NCI-H82 treated with DMSO at 0.1 percent for 48 hours (cell line): ENCODE measurements at regions not wholly inside any gene's neighbourhood (a gene's known extent, or its start where the extent isn't known, plus 50 kb on each side); places are given as distances from the start of the nearest gene placed in this dataset.
"Not testable (repeated sequence)": the region's sequence is repeated elsewhere in the genome, so short reads cannot be mapped to it uniquely, and the experiment has no call there.

Experiments
- DNase-seq: peaks from one replicate; lab custom pipeline; 2025; ENCODE audit not compliant: unreplicated experiment; lab: John Stamatoyannopoulos, UW

- not testable (repeated sequence) for DNase-seq
These were observed 249.7 kb upstream of the CYRIA start for GRCh38 chr2:16915341-16915755.

- no peak for DNase-seq
These were observed 246.1 kb upstream of the CYRIA start for GRCh38 chr2:16911746-16912145.

GRCh38 chr2:16908656-16909055 is 243.0 kb upstream of the CYRIA start:
- DNase-seq, result no peak

GRCh38 chr2:16907645-16908282 is 242.1 kb upstream of the CYRIA start:
- no peak for DNase-seq

GRCh38 chr2:16905325-16905724 is 239.7 kb upstream of the CYRIA start:
- DNase-seq, result not testable (repeated sequence)

- DNase-seq, result no peak
These were observed 234.9 kb upstream of the CYRIA start for GRCh38 chr2:16900405-16901025.

GRCh38 chr2:16899958-16900357 is 234.3 kb upstream of the CYRIA start:
- no peak for DNase-seq

- DNase-seq, result peak; percentile 86
These were observed 224.4 kb upstream of the CYRIA start for GRCh38 chr2:16890081-16890480.

GRCh38 chr2:16885027-16885426 is 219.4 kb upstream of the CYRIA start:
- no peak for DNase-seq

- no peak for DNase-seq
These were observed 217.1 kb upstream of the CYRIA start for GRCh38 chr2:16882706-16883105.

- no peak for DNase-seq
These were observed 215.5 kb upstream of the CYRIA start for GRCh38 chr2:16881122-16881521.

- DNase-seq, result no peak
These were observed 205.8 kb upstream of the CYRIA start for GRCh38 chr2:16871411-16871810.

GRCh38 chr2:16870491-16871076 is 204.9 kb upstream of the CYRIA start:
- peak; percentile 73 for DNase-seq

GRCh38 chr2:16869711-16870110 is 204.1 kb upstream of the CYRIA start:
- no peak for DNase-seq

- no peak for DNase-seq
These were observed 196.8 kb upstream of the CYRIA start for GRCh38 chr2:16862471-16862870.

GRCh38 chr2:16861530-16861929 is 195.9 kb upstream of the CYRIA start:
- no peak for DNase-seq

- DNase-seq, result no peak
These were observed 195.5 kb upstream of the CYRIA start for GRCh38 chr2:16861111-16861510.

- no peak for DNase-seq
These were observed 195.0 kb upstream of the CYRIA start for GRCh38 chr2:16860627-16861026.

- DNase-seq, result no peak
These were observed 189.5 kb upstream of the CYRIA start for GRCh38 chr2:16855183-16855582.

GRCh38 chr2:16853088-16853487 is 187.5 kb upstream of the CYRIA start:
- DNase-seq, result no peak

GRCh38 chr2:16852651-16853050 is 187.0 kb upstream of the CYRIA start:
- no peak for DNase-seq

GRCh38 chr2:16851126-16851525 is 185.5 kb upstream of the CYRIA start:
- no peak for DNase-seq
